Hematopoietic multipotent progenitor cell (in vitro differentiated cells): ENCODE measurements at regions not wholly inside any gene's neighbourhood (a gene's known extent, or its start where the extent isn't known, plus 50 kb on each side); places are given as distances from the start of the nearest gene placed in this dataset.
"Not testable (repeated sequence)": the region's sequence is repeated elsewhere in the genome, so short reads cannot be mapped to it uniquely, and the experiment has no call there.

Source experiments
- DNase-seq, 3 donors: peaks; one replicate each; pipeline ENCODE4 v3.0.0-alpha.2; 2011 to 2015; ENCODE audit warnings: low read depth in 2 of 3, low spot score in 2 of 3

- DNase-seq, result no peak
Measured at GRCh38 chr13:80894917-80895316, 554.0 kb upstream of the SPRY2 start.

GRCh38 chr13:80889829-80890228 is 548.9 kb upstream of the SPRY2 start:
- no peak for DNase-seq

DNA sequence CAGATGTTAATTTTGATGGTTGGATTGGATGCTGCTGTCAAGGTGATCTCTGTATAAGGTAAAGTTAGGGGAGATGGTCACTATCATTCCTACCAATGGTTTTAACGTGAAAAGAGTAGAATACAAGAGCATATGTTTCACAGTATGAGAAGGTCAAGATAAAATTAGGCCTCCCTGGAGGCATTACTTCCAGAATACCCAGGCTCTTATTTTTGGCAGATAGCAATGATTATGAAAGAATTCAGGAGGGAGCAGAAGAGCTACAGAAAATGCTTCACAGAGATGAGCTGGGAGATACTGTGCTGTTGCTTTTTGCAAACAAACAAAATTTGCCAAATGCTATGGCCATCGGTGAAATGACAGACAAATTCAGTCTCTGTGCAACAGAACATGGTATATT is 547.5 kb upstream of the SPRY2 start:
- DNase-seq, result no peak

GRCh38 chr13:80884056-80884785 is 543.3 kb upstream of the SPRY2 start:
- no peak for DNase-seq

DNA sequence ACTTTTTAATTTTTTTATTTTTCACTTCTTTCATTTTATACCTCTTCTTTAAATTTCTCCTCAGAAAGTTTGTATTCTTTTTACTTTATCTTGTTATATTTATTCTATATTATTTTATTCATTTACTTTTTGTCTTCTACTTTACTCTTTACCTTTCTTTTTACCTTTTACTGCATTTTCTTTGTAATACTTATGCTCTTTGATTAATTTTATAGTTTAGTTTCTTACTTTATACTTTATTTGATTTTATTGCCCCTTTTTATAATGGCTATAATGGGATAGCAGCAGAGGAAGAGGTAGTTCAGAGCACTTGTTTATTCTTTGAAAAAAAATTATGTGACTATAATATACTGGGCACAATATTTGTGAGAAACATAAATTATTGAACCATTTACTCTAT is 542.6 kb upstream of the SPRY2 start:
- no peak for DNase-seq

DNA sequence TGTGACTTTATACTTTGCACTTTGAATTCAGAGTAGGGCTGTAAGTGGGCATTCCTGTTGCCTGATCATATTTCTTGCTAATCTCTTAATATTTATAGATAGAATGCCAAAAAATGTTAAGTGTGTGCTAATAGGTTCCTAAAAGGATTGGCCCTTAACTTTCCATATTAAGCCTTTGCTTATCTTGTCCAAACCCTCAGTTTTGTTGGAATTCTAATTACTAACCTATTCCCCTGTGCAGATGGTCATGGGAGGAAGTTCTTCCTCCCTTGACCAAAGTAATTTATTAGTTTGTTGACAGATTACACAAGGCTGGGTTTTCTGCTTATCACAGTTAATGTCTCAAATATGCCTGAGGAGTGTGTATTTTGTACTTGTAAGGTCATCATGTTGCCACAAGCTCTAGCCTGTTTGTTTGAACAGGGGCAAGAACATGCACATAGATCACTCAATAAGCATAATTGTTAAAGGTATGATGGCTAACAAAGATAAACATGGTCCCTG is 541.1 kb upstream of the SPRY2 start:
- DNase-seq, result no peak

GRCh38 chr13:80881495-80881894 is 540.6 kb upstream of the SPRY2 start:
- no peak for DNase-seq

DNA sequence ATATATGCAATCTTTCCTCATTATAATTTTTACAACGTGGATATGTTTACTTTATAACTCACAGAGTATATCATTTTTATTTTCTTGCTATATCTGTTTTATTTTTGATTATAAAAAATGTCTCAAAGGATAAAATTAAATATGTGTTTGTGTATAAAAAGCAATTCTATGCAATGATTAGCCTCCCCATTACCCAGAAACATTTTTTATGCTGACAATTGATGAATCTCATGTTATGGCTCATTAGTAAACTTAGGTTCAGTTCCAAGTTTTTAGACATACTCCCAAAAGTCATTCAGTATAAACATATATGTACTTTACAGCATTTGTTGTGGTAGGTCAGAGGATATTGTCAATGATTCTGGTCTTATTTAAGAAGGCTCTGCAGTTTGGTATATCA is 540.1 kb upstream of the SPRY2 start:
- DNase-seq, result no peak

GRCh38 chr13:80877944-80878241 is 537.0 kb upstream of the SPRY2 start:
- no peak for DNase-seq

DNA sequence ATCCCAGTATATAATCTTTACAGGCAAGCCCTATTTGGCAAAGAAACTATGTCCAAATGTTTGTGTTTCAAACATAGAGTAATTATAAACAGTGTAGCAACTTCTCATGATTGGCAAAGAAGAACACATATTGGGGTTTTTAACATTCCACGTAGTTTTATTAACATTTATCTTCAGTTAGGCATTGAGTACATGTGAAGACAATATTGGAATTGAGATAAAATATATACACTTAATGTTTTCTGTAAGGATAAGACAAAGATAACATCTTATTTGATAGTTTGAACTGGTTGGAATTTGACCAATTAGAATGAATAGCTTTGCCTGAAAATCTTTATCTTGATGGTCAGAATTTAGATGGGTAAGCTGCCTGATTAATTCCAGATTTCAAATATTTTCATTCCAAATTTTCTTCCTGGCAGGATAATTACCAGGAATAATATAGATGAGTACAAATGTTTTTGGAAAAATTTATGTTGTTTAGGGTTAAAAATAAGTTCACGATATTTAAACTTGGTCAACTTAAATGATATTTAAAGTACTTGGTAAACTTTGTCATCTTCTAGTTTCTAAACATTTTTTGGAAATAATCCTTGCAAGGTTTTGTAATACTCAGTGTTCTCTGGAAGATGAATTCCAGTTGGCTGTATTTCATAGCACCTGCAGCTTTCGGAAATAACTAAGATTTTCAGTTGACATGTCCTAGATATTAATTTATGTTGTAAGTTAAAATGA is 536.5 kb upstream of the SPRY2 start:
- no peak for DNase-seq

DNA sequence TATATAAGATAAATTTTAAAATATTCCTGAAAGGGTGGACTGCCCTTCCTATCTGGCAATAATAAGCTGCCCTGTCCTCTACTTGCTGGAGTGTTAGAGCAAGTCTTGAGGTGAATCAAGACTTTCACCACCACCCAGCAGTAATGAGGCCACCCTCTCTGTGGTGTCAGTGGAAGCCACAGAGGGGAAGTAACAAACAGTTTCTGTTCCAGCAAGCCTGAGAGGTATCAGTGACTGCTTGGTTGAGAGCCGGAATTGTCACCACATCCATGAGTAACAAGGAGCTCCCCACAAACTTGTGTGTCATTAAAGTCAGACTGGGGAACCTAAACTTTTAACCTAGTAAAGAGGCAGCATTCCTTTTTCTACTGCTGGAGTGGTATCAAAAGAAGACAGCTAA is 532.7 kb upstream of the SPRY2 start:
- DNase-seq, result peak in 2 of 3 donors; percentile 60 to 87

GRCh38 chr13:80871971-80872370 is 531.0 kb upstream of the SPRY2 start:
- not testable (repeated sequence) for DNase-seq

- DNase-seq, result no peak
Measured at GRCh38 chr13:80871481-80871880, 530.6 kb upstream of the SPRY2 start.

GRCh38 chr13:80870186-80870585 is 529.3 kb upstream of the SPRY2 start:
- no peak for DNase-seq

- DNase-seq, result no peak
Measured at GRCh38 chr13:80866921-80867320, 526.0 kb upstream of the SPRY2 start.

- no peak for DNase-seq
Measured at GRCh38 chr13:80865329-80865728, 524.4 kb upstream of the SPRY2 start.

DNA sequence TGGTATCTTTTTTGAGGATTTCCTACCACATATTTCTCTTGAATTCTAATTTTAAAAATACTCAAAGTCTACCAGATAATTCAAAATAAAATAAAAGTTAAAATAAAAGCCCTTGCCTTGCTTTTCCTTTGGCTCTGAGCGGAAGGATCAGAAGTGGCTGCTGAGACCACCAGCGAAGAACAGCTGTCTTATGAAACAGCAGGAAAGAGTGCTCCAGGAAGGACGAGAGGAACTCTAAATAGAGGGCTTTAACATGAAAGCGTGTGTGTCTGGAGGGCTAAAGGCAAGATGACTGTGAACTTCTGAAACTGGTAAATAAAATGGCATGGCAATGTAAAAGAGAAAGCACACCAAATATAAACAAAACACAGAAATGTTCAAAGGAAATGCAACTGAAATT is 521.5 kb upstream of the SPRY2 start:
- DNase-seq, result no peak

DNA sequence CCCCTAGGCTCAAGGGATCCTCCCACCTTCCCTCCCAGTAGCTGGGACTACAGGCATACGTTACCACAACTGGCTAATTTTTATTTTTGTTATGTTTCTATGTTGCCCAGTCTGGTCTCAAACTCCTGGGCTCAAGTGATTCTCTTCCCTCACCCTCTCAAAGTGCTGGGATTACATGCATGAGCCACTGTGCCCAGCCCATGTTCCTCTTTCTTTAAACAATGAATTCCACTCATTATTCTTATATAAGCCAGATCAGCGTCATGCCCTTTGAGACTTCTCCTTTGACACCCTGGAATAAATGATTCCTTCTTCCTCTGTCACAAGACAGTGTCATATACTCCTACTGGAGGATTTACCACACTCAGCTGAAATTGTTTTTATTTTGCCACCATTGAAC is 519.9 kb upstream of the SPRY2 start:
- DNase-seq, result no peak

- DNase-seq, result no peak
Measured at GRCh38 chr13:80858131-80858530, 517.2 kb upstream of the SPRY2 start.

DNA sequence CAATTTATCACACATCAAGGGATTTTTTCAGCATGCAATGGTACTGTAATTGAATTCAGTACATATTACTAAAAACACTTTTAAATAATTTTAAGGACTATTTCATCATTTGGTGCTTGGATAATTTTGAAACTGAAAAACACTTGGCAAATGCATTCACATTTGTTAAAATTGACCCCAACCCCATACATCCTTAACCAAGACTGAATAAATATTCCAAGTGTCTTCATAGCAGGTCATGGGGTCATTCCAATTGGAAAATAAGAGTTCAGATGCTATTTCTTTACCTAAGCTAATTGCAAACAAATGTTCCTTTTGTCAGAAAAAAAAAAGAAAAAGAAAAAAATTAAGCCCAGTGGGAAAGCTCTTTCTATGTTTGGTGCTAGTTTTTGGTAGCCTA is 516.4 kb upstream of the SPRY2 start:
- DNase-seq, result no peak

- DNase-seq, result no peak
Measured at GRCh38 chr13:80850771-80851170, 509.8 kb upstream of the SPRY2 start.

DNA sequence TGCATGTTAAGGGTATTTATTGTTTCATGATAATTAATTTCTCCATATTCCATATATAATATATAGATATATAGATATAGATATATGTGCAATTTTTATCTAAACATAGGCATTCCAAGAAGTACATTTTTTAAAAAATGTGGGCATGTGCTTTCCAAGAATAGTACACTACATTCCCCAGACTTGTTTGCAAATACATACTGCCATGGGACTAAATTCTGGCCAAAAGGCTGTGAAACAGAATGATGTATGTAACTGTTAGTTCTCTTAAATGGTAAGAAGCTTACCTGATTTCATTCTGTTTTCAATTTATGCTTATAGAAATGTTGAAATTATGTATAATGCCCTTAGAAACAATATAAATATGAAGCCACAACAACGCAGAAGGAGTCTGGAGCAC is 503.2 kb upstream of the SPRY2 start:
- DNase-seq, result no peak
